Sigmoid colon (tissue), 6 donors: ENCODE measurements at regions not wholly inside any gene's neighbourhood (a gene's known extent, or its start where the extent isn't known, plus 50 kb on each side); places are given as distances from the start of the nearest gene placed in this dataset.

Experiments
- DNase-seq: peaks from one replicate; pipeline ENCODE4 v3.0.0-alpha.2; 2019
- H3K27ac ChIP-seq, 4 donors: fragments of 200-600 bp; sonication (generic); one replicate each; pipeline ENCODE4 v1.5.1; 2016 to 2019; ENCODE audit warnings: mild to moderate bottlenecking in 1 of 4
- H3K27me3 ChIP-seq, 3 donors: fragments of 200-600 bp; sonication (generic); one replicate each; pipeline ENCODE4 v1.5.1; 2019; ENCODE audit warnings: mild to moderate bottlenecking in 1 of 3
- H3K36me3 ChIP-seq, 4 donors: fragments of 200-600 bp; sonication (generic); one replicate each; pipeline ENCODE4 v1.5.1; 2016 to 2019
- H3K4me1 ChIP-seq, 4 donors: fragments of 200-600 bp; sonication (generic); one replicate each; pipeline ENCODE4 v1.5.1; 2017 to 2019
- H3K4me3 ChIP-seq, 4 donors: fragments of 200-600 bp; sonication (generic); one replicate each; pipeline ENCODE4 v1.5.1; 2017 to 2019; ENCODE audit warnings: mild to moderate bottlenecking in 2 of 4, moderate library complexity in 1 of 4
- H3K9me3 ChIP-seq, 4 donors: fragments of 200-600 bp in 3 of 4; sonication (generic) in 3 of 4; one replicate each; pipeline versions ENCODE4 v1.5.1 to v1.6.1; 2013 to 2019
- EP300 ChIP-seq, 4 donors: sonication (generic); formaldehyde crosslinking; IDR thresholded peaks; one replicate each; pipeline ENCODE4 v1.6.1; 2017; ENCODE audit warnings: antibody characterized with exemption in 4 of 4
- POLR2A ChIP-seq, 2 donors: fragments of 450-650 bp; IDR thresholded peaks; one replicate each; pipeline ENCODE4 v1.6.1; 2016; ENCODE audit warnings: antibody characterized with exemption in 2 of 2, mild to moderate bottlenecking in 2 of 2, moderate library complexity in 2 of 2
- POLR2AphosphoS5 ChIP-seq, 4 donors: sonication (generic); formaldehyde crosslinking; IDR thresholded peaks; one replicate each; pipeline ENCODE4 v1.6.1; 2017; ENCODE audit warnings: antibody characterized with exemption in 4 of 4
- WGBS, 2 donors: extraction: QIAGEN DNeasy Blood & Tissue Kit; methylation state at CpG; one replicate each; pipeline ENCODE4 v1.1.7; 2013; 5-methylcytosine and 5-hydroxymethylcytosine counted together
- intact Hi-C: fragments of 100-400 bp; cut with DNase I; formaldehyde crosslinking; loops from one replicate; pipeline ENCODE4 v1.15.1; 2023
- TF ChIP-seq, protein P1 (sequence below), 4 experiments: fragments of 450-650 bp in 3 of 4; fragments of 200-600 bp in 1 of 4; IDR thresholded peaks; one replicate each; pipeline ENCODE4 v1.5.1; 2016 to 2019; ENCODE audit warnings: antibody characterized with exemption in 4 of 4, mild to moderate bottlenecking in 3 of 4, moderate library complexity in 2 of 4
- donor health status: healthy with polysubstance abuse.
- donor health status: healthy.

GRCh38 chr7:115693779-115694178 is 336.8 kb downstream of the TFEC start:
- no peak for DNase-seq
- no peaks in the 10 kb centered on the region for H3K4me1 ChIP-seq
- H3K4me3 ChIP-seq = no peak overlapping the region
- intact Hi-C loops = no loop called here
- no peaks in the 10 kb centered on the region for H3K27me3 ChIP-seq
- TF ChIP-seq, protein P1, sequence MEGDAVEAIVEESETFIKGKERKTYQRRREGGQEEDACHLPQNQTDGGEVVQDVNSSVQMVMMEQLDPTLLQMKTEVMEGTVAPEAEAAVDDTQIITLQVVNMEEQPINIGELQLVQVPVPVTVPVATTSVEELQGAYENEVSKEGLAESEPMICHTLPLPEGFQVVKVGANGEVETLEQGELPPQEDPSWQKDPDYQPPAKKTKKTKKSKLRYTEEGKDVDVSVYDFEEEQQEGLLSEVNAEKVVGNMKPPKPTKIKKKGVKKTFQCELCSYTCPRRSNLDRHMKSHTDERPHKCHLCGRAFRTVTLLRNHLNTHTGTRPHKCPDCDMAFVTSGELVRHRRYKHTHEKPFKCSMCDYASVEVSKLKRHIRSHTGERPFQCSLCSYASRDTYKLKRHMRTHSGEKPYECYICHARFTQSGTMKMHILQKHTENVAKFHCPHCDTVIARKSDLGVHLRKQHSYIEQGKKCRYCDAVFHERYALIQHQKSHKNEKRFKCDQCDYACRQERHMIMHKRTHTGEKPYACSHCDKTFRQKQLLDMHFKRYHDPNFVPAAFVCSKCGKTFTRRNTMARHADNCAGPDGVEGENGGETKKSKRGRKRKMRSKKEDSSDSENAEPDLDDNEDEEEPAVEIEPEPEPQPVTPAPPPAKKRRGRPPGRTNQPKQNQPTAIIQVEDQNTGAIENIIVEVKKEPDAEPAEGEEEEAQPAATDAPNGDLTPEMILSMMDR (IDR thresholded peaks at IDR 0.05) = no peak
- TF ChIP-seq POLR2A (IDR thresholded peaks at IDR 0.05) = no peak
- no peak for TF ChIP-seq POLR2AphosphoS5 (IDR thresholded peaks at IDR 0.05)
- TF ChIP-seq EP300 (IDR thresholded peaks at IDR 0.05) = no peak
- H3K27ac ChIP-seq = no peak overlapping the region
- 65 to 89% methylated on average over 4 of the region's 4 CpGs for WGBS, 2 donors
- H3K36me3 ChIP-seq = no peaks in the 10 kb centered on the region
- no peaks in the 10 kb centered on the region for H3K9me3 ChIP-seq

DNA sequence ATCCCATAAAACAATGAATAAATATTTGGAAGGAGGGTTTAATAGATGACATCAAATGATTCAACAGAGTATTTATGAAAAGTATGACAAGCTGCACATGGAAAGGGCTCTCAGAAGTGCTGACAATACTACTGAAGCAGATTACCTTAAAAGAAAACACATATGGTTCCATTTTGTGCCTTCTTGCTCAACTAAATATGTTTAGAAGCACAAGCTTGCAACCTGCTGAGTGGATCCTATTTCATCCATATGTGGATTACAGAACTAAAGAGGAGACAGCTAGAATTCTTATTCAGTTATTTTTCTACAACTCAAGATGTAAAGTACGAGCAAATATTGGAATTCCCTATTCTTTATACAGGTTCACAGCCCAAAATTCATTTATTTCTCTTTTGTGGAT is 340.6 kb downstream of the TFEC start:
- 82 to 93% methylated on average over 1 of the region's 1 CpG for WGBS, 2 donors
- Histone ChIP-seq H3K4me1 (no peaks in the 10 kb centered on the region), H3K9me3 (no peaks in the 10 kb centered on the region), H3K27ac (no peak overlapping the region), H3K27me3 (no peaks in the 10 kb centered on the region), H3K36me3 (no peaks in the 10 kb centered on the region), H3K4me3 (no peak overlapping the region)
- TF ChIP-seq POLR2A (IDR thresholded peaks at IDR 0.05) (no peak), EP300 (IDR thresholded peaks at IDR 0.05) (no peak), POLR2AphosphoS5 (IDR thresholded peaks at IDR 0.05) (no peak)
- TF ChIP-seq, protein P1 (IDR thresholded peaks at IDR 0.05) = no peak
- no peak for DNase-seq
- intact Hi-C loops = no loop called here

- intact Hi-C loops = no loop called here
- Histone ChIP-seq H3K4me3 (no peak overlapping the region), H3K27ac (no peak overlapping the region), H3K4me1 (peaks cover 0 to 10% (median 7%) of the 10 kb centered on the region in 4 donors), H3K27me3 (no peaks in the 10 kb centered on the region), H3K36me3 (no peaks in the 10 kb centered on the region), H3K9me3 (no peaks in the 10 kb centered on the region)
- no peak for TF ChIP-seq POLR2AphosphoS5 (IDR thresholded peaks at IDR 0.05)
- TF ChIP-seq, protein P1 (IDR thresholded peaks at IDR 0.05) = no peak
- TF ChIP-seq EP300 (IDR thresholded peaks at IDR 0.05) = no peak
- no peak for TF ChIP-seq POLR2A (IDR thresholded peaks at IDR 0.05)
- 21 to 71% methylated on average over 3 of the region's 3 CpGs for WGBS, 2 donors
- no peak for DNase-seq
These were observed 347.5 kb downstream of the TFEC start for GRCh38 chr7:115683093-115683492.

DNA sequence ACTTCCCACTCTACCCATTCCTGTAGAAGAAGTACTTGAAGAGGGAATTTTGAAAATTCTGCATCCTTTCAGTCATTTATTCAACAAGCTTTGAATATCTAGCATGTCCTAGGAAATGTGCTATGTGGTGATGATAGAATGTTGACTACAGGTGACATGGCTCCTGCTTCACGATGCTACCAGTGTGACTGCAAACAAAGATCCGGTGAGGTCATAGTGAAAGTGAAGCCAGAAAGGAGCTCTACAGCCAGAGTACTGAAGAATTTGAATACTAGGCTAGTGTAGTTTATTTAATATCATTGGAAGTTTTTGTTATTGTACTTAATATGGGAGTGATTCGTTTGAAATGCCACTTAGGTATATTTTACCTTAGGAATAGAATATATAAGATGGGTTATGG is 348.1 kb downstream of the TFEC start:
- Histone ChIP-seq H3K27me3 (no peaks in the 10 kb centered on the region), H3K36me3 (no peaks in the 10 kb centered on the region), H3K4me1 (peaks cover 0 to 16% (median 11%) of the 10 kb centered on the region in 4 donors), H3K4me3 (no peak overlapping the region), H3K27ac (no peak overlapping the region), H3K9me3 (no peaks in the 10 kb centered on the region)
- WGBS, 2 donors = 15 to 59% methylated on average over 3 of the region's 3 CpGs
- TF ChIP-seq, protein P1 (IDR thresholded peaks at IDR 0.05) = no peak
- TF ChIP-seq POLR2A (IDR thresholded peaks at IDR 0.05) = no peak
- no peak for TF ChIP-seq POLR2AphosphoS5 (IDR thresholded peaks at IDR 0.05)
- TF ChIP-seq EP300 (IDR thresholded peaks at IDR 0.05) = no peak
- intact Hi-C loops = no loop called here
- DNase-seq = no peak

- peaks cover 0 to 29% (median 12%) of the 10 kb centered on the region in 4 donors for H3K4me1 ChIP-seq
- no peak overlapping the region for H3K27ac ChIP-seq
- intact Hi-C loops = no loop called here
- H3K27me3 ChIP-seq = no peaks in the 10 kb centered on the region
- no peaks in the 10 kb centered on the region for H3K36me3 ChIP-seq
- TF ChIP-seq POLR2A (IDR thresholded peaks at IDR 0.05) (no peak), EP300 (IDR thresholded peaks at IDR 0.05) (no peak), POLR2AphosphoS5 (IDR thresholded peaks at IDR 0.05) (no peak)
- TF ChIP-seq, protein P1 (IDR thresholded peaks at IDR 0.05) = no peak
- DNase-seq = no peak
- H3K4me3 ChIP-seq = no peak overlapping the region
- H3K9me3 ChIP-seq = no peaks in the 10 kb centered on the region
- 94 to 95% methylated on average over 3 of the region's 3 CpGs for WGBS, 2 donors
These were observed 349.6 kb downstream of the TFEC start for GRCh38 chr7:115680921-115681320.
